HCT116 (cell line): ENCODE measurements at regions not wholly inside any gene's neighbourhood (a gene's known extent, or its start where the extent isn't known, plus 50 kb on each side); places are given as distances from the start of the nearest gene placed in this dataset.

Source experiments
- FOSL1 ChIP-seq: IDR thresholded peaks from 2 replicates; pipeline ENCODE4 v1.6.1; 2012; ENCODE audit warnings: low read depth
- POLR2AphosphoS5 ChIP-seq: IDR thresholded peaks from 2 replicates; pipeline ENCODE4 v1.6.1; 2011; ENCODE audit warnings: mild to moderate bottlenecking, low read depth, low read length, moderate library complexity

- TF ChIP-seq FOSL1 (no peak), POLR2AphosphoS5 (no peak)
These were observed 479.4 kb downstream of the DMAC1 start for GRCh38 chr9:7320139-7320538.
